HepG2 (cell line): ENCODE measurements at regions not wholly inside any gene's neighbourhood (a gene's known extent, or its start where the extent isn't known, plus 50 kb on each side); places are given as distances from the start of the nearest gene placed in this dataset.

Source experiments
- POLR2A ChIP-seq, 2 experiments: IDR thresholded peaks; 2 replicates each; pipeline ENCODE4 v1.6.1; 2011; ENCODE audit warnings: low read depth in 2 of 2, low read length in 2 of 2, mild to moderate bottlenecking in 1 of 2, moderate library complexity in 1 of 2; ENCODE audit not compliant: insufficient read depth in 1 of 2
- ZNF790 ChIP-seq: sonication (generic); formaldehyde crosslinking; IDR thresholded peaks from 2 replicates; pipeline ENCODE4 v1.8.0; 2022; ENCODE audit warnings: missing genetic modification reagents, mild to moderate bottlenecking, borderline replicate concordance
- TF ChIP-seq, protein P1 (sequence below): sonication (generic); formaldehyde crosslinking; IDR thresholded peaks from 2 replicates; pipeline ENCODE4 v1.4.0; 2020; ENCODE audit warnings: missing genetic modification reagents, borderline replicate concordance

DNA sequence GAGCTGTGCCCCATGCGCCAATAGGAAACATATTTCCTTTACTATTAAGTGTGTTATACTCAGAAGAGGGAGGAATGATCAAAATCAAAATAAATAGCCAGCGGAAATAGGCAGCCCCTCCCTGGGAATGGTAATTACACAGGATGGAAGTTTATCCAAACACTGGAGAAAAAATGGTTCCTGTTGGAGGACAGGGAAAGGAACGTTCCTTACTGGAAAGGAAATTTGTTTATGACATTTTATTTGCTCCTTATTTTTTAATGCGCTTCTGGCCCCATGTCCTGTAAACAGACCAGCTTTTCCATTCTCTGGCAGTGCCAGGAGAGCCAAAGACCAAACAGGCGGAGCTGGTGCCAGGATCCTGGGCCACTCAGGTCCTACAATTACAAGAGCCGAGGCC lies 273.7 kb downstream of the SOX9 start:
- TF ChIP-seq, protein P1, sequence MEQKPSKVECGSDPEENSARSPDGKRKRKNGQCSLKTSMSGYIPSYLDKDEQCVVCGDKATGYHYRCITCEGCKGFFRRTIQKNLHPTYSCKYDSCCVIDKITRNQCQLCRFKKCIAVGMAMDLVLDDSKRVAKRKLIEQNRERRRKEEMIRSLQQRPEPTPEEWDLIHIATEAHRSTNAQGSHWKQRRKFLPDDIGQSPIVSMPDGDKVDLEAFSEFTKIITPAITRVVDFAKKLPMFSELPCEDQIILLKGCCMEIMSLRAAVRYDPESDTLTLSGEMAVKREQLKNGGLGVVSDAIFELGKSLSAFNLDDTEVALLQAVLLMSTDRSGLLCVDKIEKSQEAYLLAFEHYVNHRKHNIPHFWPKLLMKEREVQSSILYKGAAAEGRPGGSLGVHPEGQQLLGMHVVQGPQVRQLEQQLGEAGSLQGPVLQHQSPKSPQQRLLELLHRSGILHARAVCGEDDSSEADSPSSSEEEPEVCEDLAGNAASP: no peak
- TF ChIP-seq ZNF790 (CRISPR knock-in tag): no peak
- TF ChIP-seq POLR2A (IDR thresholded peaks at IDR 0.05; ENCODE audit: insufficient read depth in 1 of 2, low read depth in 2 of 2, low read length in 2 of 2): no peak
